ENCODE measurements at regions not wholly inside any gene's neighbourhood (a gene's known extent, or its start where the extent isn't known, plus 50 kb on each side); places are given as distances from the start of the nearest gene placed in this dataset.

GRCh38 chr2:12842917-12843316, 126.2 kb downstream of the TRIB2 start:
- Histone ChIP-seq H3K4me3 (no peak overlapping the region), H2AFZ (replicated peaks) (no peak overlapping the region)
- TF ChIP-seq EZH2phosphoT487 (IDR thresholded peaks at IDR 0.05): no peak
- no peak for TF ChIP-seq EZH2 (IDR thresholded peaks at IDR 0.05)
- no peak for TF ChIP-seq CTCF (IDR thresholded peaks at IDR 0.05)

GRCh38 chr2:12844511-12844910, 127.8 kb downstream of the TRIB2 start:
- Histone ChIP-seq H3K27me3 (no peaks in the 10 kb centered on the region), H4K20me1 (ENCODE audit: low read depth) (no peaks in the 10 kb centered on the region), H3K36me3 (no peaks in the 10 kb centered on the region), H3K9me3 (ENCODE audit: low read depth) (no peaks in the 10 kb centered on the region), H2AFZ (replicated peaks) (no peak overlapping the region), H3K4me1 (no peaks in the 10 kb centered on the region), H3K4me2 (no peak overlapping the region), H3F3A (ENCODE audit: low read depth) (no peaks in the 10 kb centered on the region), H3K79me2 (ENCODE audit: low read depth) (no peaks in the 10 kb centered on the region), H3K9ac (no peak overlapping the region), H3K4me3 (no peak overlapping the region), H3K27ac (no peak overlapping the region)
- no peaks in the 10 kb centered on the region for H3K27me3 Mint-ChIP-seq (ENCODE audit: insufficient read depth, low read depth)
- TF ChIP-seq CTCF (IDR thresholded peaks at IDR 0.05) (no peak), EZH2phosphoT487 (IDR thresholded peaks at IDR 0.05) (no peak), EZH2 (IDR thresholded peaks at IDR 0.05) (no peak)
- peak; percentile 7 for DNase-seq (ENCODE audit: low spot score)
- no peak overlapping the region for H3K4me3 Mint-ChIP-seq
- no peaks in the 10 kb centered on the region for H3K36me3 Mint-ChIP-seq
- peaks cover 4% of the 10 kb centered on the region for H3K4me1 Mint-ChIP-seq
- no peak overlapping the region for H3K27ac Mint-ChIP-seq
- no peaks in the 10 kb centered on the region for H3K9me3 Mint-ChIP-seq

More at GRCh38 chr2:12842917-12843316, 126.2 kb downstream of the TRIB2 start:
- H3K4me2 ChIP-seq: no peak overlapping the region
- H3K27me3 ChIP-seq: no peaks in the 10 kb centered on the region
- Mint-ChIP-seq H3K9me3 (no peaks in the 10 kb centered on the region), H3K4me3 (no peak overlapping the region), H3K27ac (no peak overlapping the region), H3K4me1 (peaks cover 4% of the 10 kb centered on the region), H3K27me3 (ENCODE audit: insufficient read depth, low read depth) (no peaks in the 10 kb centered on the region), H3K36me3 (no peaks in the 10 kb centered on the region)
- no peaks in the 10 kb centered on the region for H3K9me3 ChIP-seq (ENCODE audit: low read depth)
- H3K9ac ChIP-seq: no peak overlapping the region
- no peak for DNase-seq (ENCODE audit: low spot score)
- H3F3A ChIP-seq (ENCODE audit: low read depth): no peaks in the 10 kb centered on the region
- H3K4me1 ChIP-seq: no peaks in the 10 kb centered on the region
- H4K20me1 ChIP-seq (ENCODE audit: low read depth): no peaks in the 10 kb centered on the region
- H3K27ac ChIP-seq: no peak overlapping the region
- H3K36me3 ChIP-seq: no peaks in the 10 kb centered on the region
- no peaks in the 10 kb centered on the region for H3K79me2 ChIP-seq (ENCODE audit: low read depth)

GRCh38 chr2:12847694-12848575, 131.2 kb downstream of the TRIB2 start:
- H3K27me3 ChIP-seq: no peaks in the 10 kb centered on the region
- no peak for DNase-seq (ENCODE audit: low spot score)
- no peaks in the 10 kb centered on the region for H3K9me3 ChIP-seq (ENCODE audit: low read depth)
- H3K9ac ChIP-seq: no peak overlapping the region
- H4K20me1 ChIP-seq (ENCODE audit: low read depth): no peaks in the 10 kb centered on the region
- H2AFZ ChIP-seq (replicated peaks): no peak overlapping the region
- no peaks in the 10 kb centered on the region for H3K4me1 ChIP-seq
- H3K4me2 ChIP-seq: no peak overlapping the region
- H3K79me2 ChIP-seq (ENCODE audit: low read depth): no peaks in the 10 kb centered on the region
- Mint-ChIP-seq H3K9me3 (no peaks in the 10 kb centered on the region), H3K27ac (no peak overlapping the region), H3K36me3 (no peaks in the 10 kb centered on the region), H3K4me3 (no peak overlapping the region), H3K27me3 (ENCODE audit: insufficient read depth, low read depth) (no peaks in the 10 kb centered on the region), H3K4me1 (peaks cover 4% of the 10 kb centered on the region)
- no peak overlapping the region for H3K4me3 ChIP-seq
- H3F3A ChIP-seq (ENCODE audit: low read depth): no peaks in the 10 kb centered on the region
- no peaks in the 10 kb centered on the region for H3K36me3 ChIP-seq
- no peak for TF ChIP-seq CTCF (IDR thresholded peaks at IDR 0.05)
- no peak for TF ChIP-seq EZH2 (IDR thresholded peaks at IDR 0.05)
- no peak for TF ChIP-seq EZH2phosphoT487 (IDR thresholded peaks at IDR 0.05)
- H3K27ac ChIP-seq: no peak overlapping the region
